EH (cell line): ENCODE measurements at regions not wholly inside any gene's neighbourhood (a gene's known extent, or its start where the extent isn't known, plus 50 kb on each side); places are given as distances from the start of the nearest gene placed in this dataset.

Experiments
- DNase-seq: peaks from one replicate; pipeline ENCODE4 v3.0.0-alpha.2; 2015; ENCODE audit warnings: low read depth

- DNase-seq = no peak
These were observed 329.5 kb upstream of the KIRREL3 start for GRCh38 chr11:127330044-127330443.

GRCh38 chr11:127308291-127308690 lies 307.7 kb upstream of the KIRREL3 start:
- no peak for DNase-seq

GRCh38 chr11:127307700-127308099 lies 307.1 kb upstream of the KIRREL3 start:
- no peak for DNase-seq

DNA sequence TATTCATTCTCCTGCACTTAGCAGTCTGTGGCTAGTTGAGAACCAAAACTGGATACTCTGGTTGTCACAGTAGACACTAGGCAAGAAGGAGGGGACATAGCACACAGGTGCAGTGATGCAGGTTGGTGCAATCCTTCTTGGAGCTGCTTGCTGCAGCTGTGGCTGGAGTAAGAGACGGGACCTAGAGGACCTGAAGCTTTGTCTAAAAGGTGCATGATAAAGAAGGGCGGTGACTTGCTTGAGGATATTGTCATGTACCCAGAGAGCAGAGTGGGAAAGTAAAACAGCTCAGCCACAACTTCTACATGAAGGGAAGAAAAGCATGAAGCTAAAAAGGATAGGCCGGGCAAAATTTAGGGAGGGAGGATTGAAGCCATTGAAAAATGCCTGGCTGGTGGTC lies 304.1 kb upstream of the KIRREL3 start:
- DNase-seq = no peak

GRCh38 chr11:127288926-127289325 lies 288.4 kb upstream of the KIRREL3 start:
- DNase-seq = no peak

GRCh38 chr11:127281534-127281933 lies 281.0 kb upstream of the KIRREL3 start:
- no peak for DNase-seq

DNA sequence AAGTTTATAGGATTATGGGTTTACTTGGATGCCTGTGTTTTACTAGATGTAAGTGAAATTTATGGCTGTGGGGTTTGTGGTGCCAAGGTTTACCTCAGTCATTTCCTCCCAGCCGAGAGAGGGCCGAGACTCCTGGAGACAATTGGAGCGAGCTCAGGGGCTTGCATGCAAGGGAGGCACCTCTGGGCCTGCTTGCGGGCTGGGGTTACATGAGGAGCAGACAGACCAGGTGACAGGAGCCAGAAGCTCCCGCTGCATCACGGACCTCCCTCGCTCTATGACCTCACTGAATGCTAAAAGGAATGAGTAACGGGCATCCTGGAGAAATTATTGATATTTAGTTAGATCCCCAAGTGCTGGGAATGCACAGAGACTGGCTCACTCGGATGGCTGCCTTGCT lies 275.2 kb upstream of the KIRREL3 start:
- no peak for DNase-seq

DNA sequence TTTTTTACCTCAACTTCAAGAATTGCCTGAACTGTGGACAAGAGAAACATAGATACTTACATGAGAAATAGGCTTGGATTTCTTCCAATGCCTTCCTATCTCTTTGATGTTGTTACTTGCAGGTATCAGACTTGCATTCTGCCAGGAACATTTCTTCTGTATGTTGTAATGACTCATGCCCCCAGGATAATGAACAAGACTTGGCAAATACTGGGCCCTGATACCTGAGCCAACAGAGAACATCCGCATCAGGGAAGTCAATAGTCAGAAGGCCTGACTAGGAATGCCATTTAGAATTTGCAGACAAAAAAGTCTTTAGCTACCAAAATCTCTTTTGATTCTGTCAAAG lies 273.7 kb upstream of the KIRREL3 start:
- no peak for DNase-seq

GRCh38 chr11:127273593-127274327 lies 273.2 kb upstream of the KIRREL3 start:
- no peak for DNase-seq

- no peak for DNase-seq
These were observed 270.3 kb upstream of the KIRREL3 start for GRCh38 chr11:127270851-127271250.

GRCh38 chr11:127269911-127270310 lies 269.3 kb upstream of the KIRREL3 start:
- no peak for DNase-seq

DNA sequence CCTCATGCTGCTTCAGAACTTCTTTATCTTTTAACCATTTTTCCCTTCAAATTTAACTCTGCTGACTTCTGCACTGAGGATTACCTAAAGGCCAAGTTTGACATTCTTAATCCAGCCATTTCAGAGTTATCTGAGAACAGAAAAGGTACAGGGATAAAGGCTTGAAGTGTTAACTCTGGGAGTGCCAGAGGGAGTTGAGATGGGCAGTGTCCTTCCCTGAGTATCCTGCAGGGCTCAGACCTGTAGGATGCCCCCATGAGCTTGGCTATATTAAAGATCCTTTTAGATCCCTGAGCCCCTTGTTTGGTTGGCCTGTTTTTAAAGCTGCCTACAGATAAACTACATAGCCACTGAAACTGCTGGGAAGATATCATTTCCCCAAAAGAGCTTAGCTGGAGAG lies 268.4 kb upstream of the KIRREL3 start:
- DNase-seq = no peak

- no peak for DNase-seq
These were observed 268.0 kb upstream of the KIRREL3 start for GRCh38 chr11:127268521-127268920.

GRCh38 chr11:127259102-127259501 lies 258.5 kb upstream of the KIRREL3 start:
- no peak for DNase-seq

GRCh38 chr11:127255209-127255608 lies 254.6 kb upstream of the KIRREL3 start:
- no peak for DNase-seq

DNA sequence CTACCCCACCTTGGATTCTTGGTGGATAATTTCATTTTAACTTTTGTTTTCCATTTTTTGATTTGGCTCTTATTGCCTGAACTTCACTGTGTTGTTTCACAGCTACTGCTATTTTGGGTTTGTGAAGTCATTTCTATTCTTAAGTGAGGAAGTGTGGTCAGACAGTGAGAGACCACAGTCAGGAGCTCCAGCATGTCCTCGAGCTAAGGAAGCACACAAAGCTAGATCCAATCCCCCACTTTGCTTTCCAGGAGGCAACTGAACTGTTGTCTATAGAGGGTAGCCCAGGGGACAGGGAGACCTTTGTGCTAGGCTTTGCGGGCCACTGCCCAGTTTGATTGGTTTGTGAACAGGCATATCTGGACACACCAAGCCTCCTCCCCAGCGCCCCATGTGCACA lies 251.8 kb upstream of the KIRREL3 start:
- DNase-seq = no peak

DNA sequence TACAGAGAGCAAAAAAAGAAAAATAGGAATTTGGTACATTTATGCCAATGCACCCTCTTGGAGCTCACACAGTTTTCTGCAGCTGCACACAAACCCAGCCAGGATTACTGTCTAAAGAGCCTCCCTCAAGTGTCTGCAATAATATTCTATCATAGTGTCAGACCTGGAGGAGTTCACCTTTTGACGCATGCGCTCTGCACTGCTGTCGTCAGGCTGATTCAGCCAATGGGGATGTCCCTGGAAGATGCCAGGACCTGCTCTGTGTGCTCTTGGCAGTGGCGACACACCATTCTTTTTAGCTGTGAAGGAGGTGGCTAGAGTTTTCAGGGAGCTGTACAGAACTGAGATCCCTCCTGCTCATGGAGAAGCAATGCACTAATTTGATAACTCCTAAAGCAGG lies 249.0 kb upstream of the KIRREL3 start:
- no peak for DNase-seq

- no peak for DNase-seq
These were observed 247.9 kb upstream of the KIRREL3 start for GRCh38 chr11:127248476-127248875.

GRCh38 chr11:127247261-127247851 lies 246.8 kb upstream of the KIRREL3 start:
- no peak for DNase-seq

GRCh38 chr11:127242676-127243075 lies 242.1 kb upstream of the KIRREL3 start:
- no peak for DNase-seq

DNA sequence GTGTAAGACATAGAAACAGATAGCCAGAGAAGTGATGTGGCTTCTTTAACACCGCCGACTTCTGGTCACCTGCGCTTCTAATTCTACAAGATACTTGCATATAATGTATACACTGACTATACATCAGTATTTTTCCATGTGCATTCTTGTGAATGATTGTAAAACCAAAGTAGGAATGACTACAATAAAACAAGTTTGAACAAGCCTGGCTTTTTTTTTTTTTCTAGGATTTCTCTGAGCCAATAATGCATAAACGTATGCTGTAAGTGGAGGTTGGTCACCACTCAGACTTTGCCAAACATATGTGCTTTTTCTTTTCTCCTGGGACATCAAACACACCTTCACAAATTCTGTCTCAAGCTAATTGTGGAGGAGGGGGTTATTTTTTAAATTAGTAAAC lies 237.8 kb upstream of the KIRREL3 start:
- no peak for DNase-seq

DNA sequence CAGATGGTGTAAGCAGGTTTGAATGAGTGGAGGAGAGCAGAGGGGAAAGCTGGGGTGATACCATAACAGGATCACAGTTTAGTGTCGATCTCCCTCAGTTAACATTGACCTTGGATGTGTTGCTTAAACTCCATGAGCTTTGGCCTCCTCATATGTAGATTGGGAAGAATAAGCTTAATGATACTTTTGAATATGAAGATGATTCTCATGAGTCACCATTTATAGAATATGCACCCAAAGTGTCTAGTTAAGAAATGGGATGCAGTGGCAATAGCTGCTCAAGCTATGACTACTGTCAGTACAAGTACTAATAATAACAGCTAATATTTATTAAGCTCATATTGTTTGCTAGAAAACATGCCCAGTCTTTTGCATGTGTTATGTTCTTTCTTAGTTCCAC lies 236.2 kb upstream of the KIRREL3 start:
- DNase-seq = no peak

DNA sequence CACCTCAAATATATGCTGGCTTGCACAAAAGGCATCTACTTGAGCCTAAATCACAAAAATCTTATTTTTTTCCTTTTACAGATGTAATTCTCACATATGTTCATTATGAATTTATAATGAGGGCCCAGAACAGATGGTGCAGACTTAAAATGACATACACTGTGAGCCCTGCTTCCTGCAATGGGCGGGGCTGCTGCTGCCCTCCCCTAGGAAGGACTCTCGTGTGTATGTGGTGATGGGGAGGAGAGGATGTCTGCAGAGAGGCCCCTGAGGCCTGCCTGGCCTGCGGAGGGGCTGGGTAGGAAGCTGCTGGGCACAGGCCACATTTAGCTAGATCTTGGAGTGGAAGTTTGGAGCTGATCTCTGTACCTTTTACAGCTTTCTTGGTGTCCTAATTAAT lies 233.4 kb upstream of the KIRREL3 start:
- no peak for DNase-seq

DNA sequence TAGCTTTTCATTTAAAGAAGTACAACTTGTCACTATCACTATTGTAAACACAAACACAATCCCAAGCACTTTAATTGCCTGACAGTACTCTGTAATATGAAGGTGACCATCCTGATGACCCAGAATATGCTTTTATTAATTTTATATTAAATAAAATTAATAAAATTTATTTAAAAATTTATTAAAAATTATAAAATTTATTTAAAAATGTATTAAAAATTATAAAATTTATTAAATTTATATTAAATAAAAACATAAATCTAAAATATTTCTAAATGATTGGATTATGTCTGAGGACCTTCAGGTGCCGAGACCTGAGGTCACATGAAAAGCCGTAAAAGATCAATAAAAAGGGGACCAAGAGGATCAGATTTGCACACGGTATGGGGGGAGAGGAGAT lies 229.8 kb upstream of the KIRREL3 start:
- no peak for DNase-seq
